H1 (cell line): ENCODE measurements at regions not wholly inside any gene's neighbourhood (a gene's known extent, or its start where the extent isn't known, plus 50 kb on each side); places are given as distances from the start of the nearest gene placed in this dataset.

Experiments
- BACH1 ChIP-seq: IDR thresholded peaks from 2 replicates; pipeline ENCODE4 v1.6.1; 2012; ENCODE audit warnings: low read length, improper control_type of control experiment
- CBX8 ChIP-seq: fragments of 300-800, 300-1000 bp; sonication (generic); IDR thresholded peaks from 2 replicates; pipeline ENCODE4 v1.7.1; 2016; ENCODE audit warnings: low read depth, low read length, borderline replicate concordance
- MAFK ChIP-seq: IDR thresholded peaks from 2 replicates; pipeline ENCODE4 v1.6.1; 2012; ENCODE audit warnings: low read depth, mild to moderate bottlenecking, improper control_type of control experiment, low read length
- POLR2AphosphoS5 ChIP-seq: IDR thresholded peaks from 2 replicates; pipeline ENCODE4 v1.6.1; 2011; ENCODE audit warnings: low read depth, low read length
- RFX5 ChIP-seq: IDR thresholded peaks from 2 replicates; pipeline ENCODE4 v1.6.1; 2011; ENCODE audit warnings: low read depth, low read length, improper control_type of control experiment, borderline replicate concordance
- TAF1 ChIP-seq: IDR thresholded peaks from 2 replicates; pipeline ENCODE4 v1.6.1; 2011; ENCODE audit warnings: mild to moderate bottlenecking, low read depth, low read length
- ZNF274 ChIP-seq: IDR thresholded peaks from 2 replicates; pipeline ENCODE4 v1.7.0; 2012; ENCODE audit warnings: low read length, borderline replicate concordance; ENCODE audit errors: extremely low read depth
- TF ChIP-seq, protein P1 (sequence below): IDR thresholded peaks from 2 replicates; pipeline ENCODE4 v1.6.1; 2011; ENCODE audit warnings: low read length, improper control_type of control experiment
- TF ChIP-seq, protein P2 (sequence below), 3 experiments: IDR thresholded peaks; 1 replicate in 2 of 3; 2 replicates in 1 of 3; pipeline versions ENCODE4 v1.5.1 to v1.6.1; 2011; ENCODE audit warnings: low read length in 3 of 3, mild to moderate bottlenecking in 3 of 3, inconsistent platforms in 2 of 3, low read depth in 1 of 3, moderate library complexity in 1 of 3; ENCODE audit not compliant: insufficient read depth in 1 of 3; ENCODE audit errors: control extremely low read depth in 1 of 3

DNA sequence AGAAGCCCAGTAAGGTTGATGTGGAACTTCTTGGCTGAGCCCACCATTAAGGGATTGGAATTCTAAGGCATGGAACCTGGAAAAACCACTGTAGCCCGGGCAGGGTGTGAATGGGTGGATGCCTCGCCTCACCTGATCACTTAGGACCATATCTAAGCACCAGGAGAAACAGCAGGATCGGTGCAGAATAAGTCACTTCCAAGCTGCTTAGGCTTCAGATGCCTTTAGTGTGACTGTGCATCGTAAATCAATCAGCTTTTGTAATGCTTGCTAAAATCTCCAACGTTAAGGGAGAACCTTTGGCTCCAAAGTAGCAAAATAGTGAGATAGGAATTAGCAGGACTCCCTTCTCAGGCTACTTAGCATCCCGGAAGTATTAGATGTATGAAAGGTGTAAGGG, 103.9 kb upstream of the MEGF10 start:
- TF ChIP-seq ZNF274 = no peak
- TF ChIP-seq CBX8 = no peak
- TF ChIP-seq TAF1 = no peak
- TF ChIP-seq, protein P1, sequence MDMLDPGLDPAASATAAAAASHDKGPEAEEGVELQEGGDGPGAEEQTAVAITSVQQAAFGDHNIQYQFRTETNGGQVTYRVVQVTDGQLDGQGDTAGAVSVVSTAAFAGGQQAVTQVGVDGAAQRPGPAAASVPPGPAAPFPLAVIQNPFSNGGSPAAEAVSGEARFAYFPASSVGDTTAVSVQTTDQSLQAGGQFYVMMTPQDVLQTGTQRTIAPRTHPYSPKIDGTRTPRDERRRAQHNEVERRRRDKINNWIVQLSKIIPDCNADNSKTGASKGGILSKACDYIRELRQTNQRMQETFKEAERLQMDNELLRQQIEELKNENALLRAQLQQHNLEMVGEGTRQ = no peak
- TF ChIP-seq BACH1 = no peak
- TF ChIP-seq, protein P2, sequence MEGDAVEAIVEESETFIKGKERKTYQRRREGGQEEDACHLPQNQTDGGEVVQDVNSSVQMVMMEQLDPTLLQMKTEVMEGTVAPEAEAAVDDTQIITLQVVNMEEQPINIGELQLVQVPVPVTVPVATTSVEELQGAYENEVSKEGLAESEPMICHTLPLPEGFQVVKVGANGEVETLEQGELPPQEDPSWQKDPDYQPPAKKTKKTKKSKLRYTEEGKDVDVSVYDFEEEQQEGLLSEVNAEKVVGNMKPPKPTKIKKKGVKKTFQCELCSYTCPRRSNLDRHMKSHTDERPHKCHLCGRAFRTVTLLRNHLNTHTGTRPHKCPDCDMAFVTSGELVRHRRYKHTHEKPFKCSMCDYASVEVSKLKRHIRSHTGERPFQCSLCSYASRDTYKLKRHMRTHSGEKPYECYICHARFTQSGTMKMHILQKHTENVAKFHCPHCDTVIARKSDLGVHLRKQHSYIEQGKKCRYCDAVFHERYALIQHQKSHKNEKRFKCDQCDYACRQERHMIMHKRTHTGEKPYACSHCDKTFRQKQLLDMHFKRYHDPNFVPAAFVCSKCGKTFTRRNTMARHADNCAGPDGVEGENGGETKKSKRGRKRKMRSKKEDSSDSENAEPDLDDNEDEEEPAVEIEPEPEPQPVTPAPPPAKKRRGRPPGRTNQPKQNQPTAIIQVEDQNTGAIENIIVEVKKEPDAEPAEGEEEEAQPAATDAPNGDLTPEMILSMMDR (IDR thresholded peaks at IDR 0.05; ENCODE audit: control extremely low read depth in 1 of 3, insufficient read depth in 1 of 3, low read depth in 1 of 3, low read length in 3 of 3) = no peak
- no peak for TF ChIP-seq POLR2AphosphoS5
- TF ChIP-seq RFX5 = no peak
- TF ChIP-seq MAFK = no peak
